ENCODE measurements at regions not wholly inside any gene's neighbourhood (a gene's known extent, or its start where the extent isn't known, plus 50 kb on each side); places are given as distances from the start of the nearest gene placed in this dataset.

DNA sequence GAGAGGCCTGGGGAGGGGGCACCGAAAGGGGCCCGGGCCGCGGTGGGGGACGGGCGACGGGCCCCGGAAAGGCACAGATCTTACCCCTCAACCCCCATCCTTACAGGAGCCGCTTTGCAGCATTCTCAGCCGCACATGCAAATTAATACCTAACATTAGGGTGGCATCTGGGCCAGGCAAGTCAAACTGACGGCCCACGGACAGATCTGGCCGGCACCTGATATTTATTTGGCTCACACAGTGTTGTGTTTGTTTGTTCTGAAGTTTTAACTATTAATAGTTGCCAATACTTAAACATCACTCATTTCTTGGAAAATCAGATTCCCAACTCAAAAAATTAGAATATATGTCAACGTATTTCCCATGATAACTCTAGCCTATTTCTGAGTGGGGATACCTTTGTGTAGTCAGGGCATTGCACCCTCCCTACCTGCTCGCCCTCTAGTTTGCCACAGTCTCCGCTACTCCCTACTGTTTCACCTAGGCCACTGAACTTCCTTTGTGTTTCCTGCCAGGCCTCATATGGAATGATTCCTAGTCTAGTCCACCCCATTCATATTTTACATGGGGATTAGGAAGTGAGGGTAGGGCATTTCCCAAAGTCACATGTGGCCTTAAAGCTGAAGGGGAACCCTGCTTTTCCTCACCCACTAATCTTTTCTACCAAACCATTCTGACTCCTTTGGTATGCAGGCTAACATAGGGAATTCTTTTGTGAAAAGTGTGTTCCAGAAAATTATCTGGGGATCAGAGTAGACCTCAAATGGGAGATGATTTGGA lies 71.9 kb upstream of the LARP1 start:
- Histone ChIP-seq H3K27me3 (ENCODE audit: control insufficient read depth, insufficient read depth, low read length, poor library complexity, severe bottlenecking) (no peaks in the 10 kb centered on the region), H3K4me1 (ENCODE audit: control insufficient read depth, insufficient read depth, low read length) (no peaks in the 10 kb centered on the region), H3K36me3 (ENCODE audit: control insufficient read depth, insufficient read depth, low read length) (no peaks in the 10 kb centered on the region), H3K4me3 (ENCODE audit: low read length) (peak overlapping the region; percentile 84), H3K9me3 (ENCODE audit: control insufficient read depth, low read length) (peaks cover 16% of the 10 kb centered on the region), H3K9ac (ENCODE audit: extremely low read depth, low read length, poor library complexity, severe bottlenecking) (peak overlapping the region; percentile 70), H3K27ac (ENCODE audit: low read depth, low read length) (no peak overlapping the region)
- Mint-ChIP-seq H3K27me3 (ENCODE audit: insufficient read depth) (no peaks in the 10 kb centered on the region), H3K4me1 (peaks cover 9% of the 10 kb centered on the region), H3K4me3 (peak overlapping the region; percentile 54), H3K36me3 (ENCODE audit: low read depth) (peaks cover 13% of the 10 kb centered on the region), H3K27ac (peak overlapping the region; percentile 90), H3K9me3 (peaks cover 16% of the 10 kb centered on the region)
- no peak for DNase-seq
- TF ChIP-seq, protein P1, sequence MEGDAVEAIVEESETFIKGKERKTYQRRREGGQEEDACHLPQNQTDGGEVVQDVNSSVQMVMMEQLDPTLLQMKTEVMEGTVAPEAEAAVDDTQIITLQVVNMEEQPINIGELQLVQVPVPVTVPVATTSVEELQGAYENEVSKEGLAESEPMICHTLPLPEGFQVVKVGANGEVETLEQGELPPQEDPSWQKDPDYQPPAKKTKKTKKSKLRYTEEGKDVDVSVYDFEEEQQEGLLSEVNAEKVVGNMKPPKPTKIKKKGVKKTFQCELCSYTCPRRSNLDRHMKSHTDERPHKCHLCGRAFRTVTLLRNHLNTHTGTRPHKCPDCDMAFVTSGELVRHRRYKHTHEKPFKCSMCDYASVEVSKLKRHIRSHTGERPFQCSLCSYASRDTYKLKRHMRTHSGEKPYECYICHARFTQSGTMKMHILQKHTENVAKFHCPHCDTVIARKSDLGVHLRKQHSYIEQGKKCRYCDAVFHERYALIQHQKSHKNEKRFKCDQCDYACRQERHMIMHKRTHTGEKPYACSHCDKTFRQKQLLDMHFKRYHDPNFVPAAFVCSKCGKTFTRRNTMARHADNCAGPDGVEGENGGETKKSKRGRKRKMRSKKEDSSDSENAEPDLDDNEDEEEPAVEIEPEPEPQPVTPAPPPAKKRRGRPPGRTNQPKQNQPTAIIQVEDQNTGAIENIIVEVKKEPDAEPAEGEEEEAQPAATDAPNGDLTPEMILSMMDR (conservative IDR thresholded peaks at IDR 0.05): no peak
- 19 to 40% methylated on average over 1 to 16 of the region's 16 CpGs for WGBS, 2 experiments (ENCODE audit: insufficient coverage in 1 of 2, insufficient read length in 1 of 2)

DNA sequence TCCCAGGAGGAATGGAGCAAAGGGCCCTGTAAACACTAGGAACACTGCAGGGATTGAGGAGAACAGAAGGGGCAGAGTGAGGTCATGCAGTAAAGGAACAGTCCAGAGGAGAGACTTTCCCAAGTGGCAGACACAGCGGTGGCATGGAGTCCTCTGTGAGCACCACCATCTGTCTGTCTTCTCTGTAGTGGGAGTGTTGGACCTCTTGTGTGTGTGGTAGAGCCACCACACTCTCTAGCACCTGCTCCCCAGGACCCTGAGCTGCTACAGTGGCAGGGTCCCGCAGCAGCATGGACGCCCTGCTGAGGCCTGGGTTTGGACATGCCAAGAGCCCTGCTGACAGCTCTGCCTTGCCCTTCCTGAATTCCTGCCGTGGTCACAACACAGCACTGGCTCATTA lies 75.7 kb upstream of the LARP1 start:
- H3K9ac ChIP-seq (ENCODE audit: extremely low read depth, low read length, poor library complexity, severe bottlenecking): no peak overlapping the region
- WGBS, 2 experiments (ENCODE audit: insufficient coverage in 1 of 2, insufficient read length in 1 of 2): 91 to 92% methylated on average over 3 to 4 of the region's 4 CpGs

DNA sequence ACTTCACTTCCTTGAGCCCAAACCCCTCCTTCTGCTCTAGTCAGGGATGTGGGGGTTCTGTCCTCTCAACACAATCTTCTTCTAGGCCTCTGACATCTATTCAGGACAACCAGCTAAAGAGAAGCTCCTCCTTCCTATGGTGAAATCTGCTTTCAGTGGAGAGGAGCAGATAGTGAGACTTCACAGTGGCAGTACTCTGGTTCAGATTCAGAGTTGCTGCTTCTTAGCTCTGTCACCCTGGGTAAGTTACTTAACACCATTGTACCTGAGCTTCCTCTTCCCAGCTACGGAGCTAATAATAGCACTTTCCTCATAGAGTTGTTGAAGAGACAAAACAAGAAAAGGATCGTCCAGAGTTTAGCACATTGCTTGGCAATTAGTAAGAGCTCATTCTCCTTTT lies 77.3 kb upstream of the LARP1 start:
- H3K27ac Mint-ChIP-seq: no peak overlapping the region
- peaks cover 5% of the 10 kb centered on the region for H3K4me1 Mint-ChIP-seq
- no peak overlapping the region for H3K4me3 ChIP-seq (ENCODE audit: low read length)
- no peaks in the 10 kb centered on the region for H3K36me3 ChIP-seq (ENCODE audit: control insufficient read depth, insufficient read depth, low read length)
- H3K4me1 ChIP-seq (ENCODE audit: control insufficient read depth, insufficient read depth, low read length): no peaks in the 10 kb centered on the region
- TF ChIP-seq, protein P1 (conservative IDR thresholded peaks at IDR 0.05): no peak
- H3K27me3 Mint-ChIP-seq (ENCODE audit: insufficient read depth): no peaks in the 10 kb centered on the region
- no peak overlapping the region for H3K27ac ChIP-seq (ENCODE audit: low read depth, low read length)
- no peak overlapping the region for H3K4me3 Mint-ChIP-seq
- H3K36me3 Mint-ChIP-seq (ENCODE audit: low read depth): no peaks in the 10 kb centered on the region
- no peak overlapping the region for H3K9ac ChIP-seq (ENCODE audit: extremely low read depth, low read length, poor library complexity, severe bottlenecking)
- H3K9me3 ChIP-seq (ENCODE audit: control insufficient read depth, low read length): no peaks in the 10 kb centered on the region
- WGBS, 2 experiments (ENCODE audit: insufficient coverage in 1 of 2, insufficient read length in 1 of 2): 30 to 42% methylated on average over 2 of the region's 2 CpGs
- no peaks in the 10 kb centered on the region for H3K27me3 ChIP-seq (ENCODE audit: control insufficient read depth, insufficient read depth, low read length, poor library complexity, severe bottlenecking)
- no peak for DNase-seq
- peaks cover 4% of the 10 kb centered on the region for H3K9me3 Mint-ChIP-seq

More for the DNA sequence above, 75.7 kb upstream of the LARP1 start:
- Mint-ChIP-seq H3K27me3 (ENCODE audit: insufficient read depth) (no peaks in the 10 kb centered on the region), H3K4me1 (peaks cover 14% of the 10 kb centered on the region), H3K27ac (no peak overlapping the region), H3K4me3 (no peak overlapping the region), H3K36me3 (ENCODE audit: low read depth) (no peaks in the 10 kb centered on the region), H3K9me3 (no peaks in the 10 kb centered on the region)
- H3K9me3 ChIP-seq (ENCODE audit: control insufficient read depth, low read length): no peaks in the 10 kb centered on the region
- DNase-seq: no peak
- no peaks in the 10 kb centered on the region for H3K36me3 ChIP-seq (ENCODE audit: control insufficient read depth, insufficient read depth, low read length)
- no peaks in the 10 kb centered on the region for H3K4me1 ChIP-seq (ENCODE audit: control insufficient read depth, insufficient read depth, low read length)
- no peak overlapping the region for H3K27ac ChIP-seq (ENCODE audit: low read depth, low read length)
- TF ChIP-seq, protein P1 (conservative IDR thresholded peaks at IDR 0.05): no peak
- no peaks in the 10 kb centered on the region for H3K27me3 ChIP-seq (ENCODE audit: control insufficient read depth, insufficient read depth, low read length, poor library complexity, severe bottlenecking)
- no peak overlapping the region for H3K4me3 ChIP-seq (ENCODE audit: low read length)
